ENCODE measurements at regions not wholly inside any gene's neighbourhood (a gene's known extent, or its start where the extent isn't known, plus 50 kb on each side); places are given as distances from the start of the nearest gene placed in this dataset.

- DNase-seq, result no peak
These were observed 422.1 kb downstream of the PLPP3 start for GRCh38 chr1:56156971-56157876.

GRCh38 chr1:56153276-56153675 lies 426.1 kb downstream of the PLPP3 start:
- DNase-seq, result no peak

GRCh38 chr1:56152635-56153034 lies 426.7 kb downstream of the PLPP3 start:
- DNase-seq, result no peak

- DNase-seq, result no peak
These were observed 428.0 kb downstream of the PLPP3 start for GRCh38 chr1:56151402-56151801.

- DNase-seq, result no peak
These were observed 428.7 kb downstream of the PLPP3 start for GRCh38 chr1:56150441-56151215.

GRCh38 chr1:56149761-56150160 lies 429.6 kb downstream of the PLPP3 start:
- DNase-seq, result no peak

- no peak for DNase-seq
These were observed 430.8 kb downstream of the PLPP3 start for GRCh38 chr1:56148326-56149193.

- no peak for DNase-seq
These were observed 431.9 kb downstream of the PLPP3 start for GRCh38 chr1:56147459-56147858.

GRCh38 chr1:56147034-56147433 lies 432.3 kb downstream of the PLPP3 start:
- no peak for DNase-seq

GRCh38 chr1:56146449-56146848 lies 432.9 kb downstream of the PLPP3 start:
- no peak for DNase-seq

GRCh38 chr1:56145581-56145980 lies 433.8 kb downstream of the PLPP3 start:
- DNase-seq, result no peak

GRCh38 chr1:56142301-56142700 lies 437.1 kb downstream of the PLPP3 start:
- no peak for DNase-seq

GRCh38 chr1:56139836-56140235 lies 439.5 kb downstream of the PLPP3 start:
- no peak for DNase-seq

GRCh38 chr1:56137521-56138505 lies 441.6 kb downstream of the PLPP3 start:
- DNase-seq, result no peak

GRCh38 chr1:56137090-56137489 lies 442.3 kb downstream of the PLPP3 start:
- no peak for DNase-seq

GRCh38 chr1:56135864-56136147 lies 443.6 kb downstream of the PLPP3 start:
- no peak for DNase-seq

GRCh38 chr1:56135069-56135863 lies 444.1 kb downstream of the PLPP3 start:
- no peak for DNase-seq

- no peak for DNase-seq
These were observed 445.6 kb downstream of the PLPP3 start for GRCh38 chr1:56133522-56134472.
